ENCODE measurements at regions not wholly inside any gene's neighbourhood (a gene's known extent, or its start where the extent isn't known, plus 50 kb on each side); places are given as distances from the start of the nearest gene placed in this dataset.

- TF ChIP-seq, protein P1, sequence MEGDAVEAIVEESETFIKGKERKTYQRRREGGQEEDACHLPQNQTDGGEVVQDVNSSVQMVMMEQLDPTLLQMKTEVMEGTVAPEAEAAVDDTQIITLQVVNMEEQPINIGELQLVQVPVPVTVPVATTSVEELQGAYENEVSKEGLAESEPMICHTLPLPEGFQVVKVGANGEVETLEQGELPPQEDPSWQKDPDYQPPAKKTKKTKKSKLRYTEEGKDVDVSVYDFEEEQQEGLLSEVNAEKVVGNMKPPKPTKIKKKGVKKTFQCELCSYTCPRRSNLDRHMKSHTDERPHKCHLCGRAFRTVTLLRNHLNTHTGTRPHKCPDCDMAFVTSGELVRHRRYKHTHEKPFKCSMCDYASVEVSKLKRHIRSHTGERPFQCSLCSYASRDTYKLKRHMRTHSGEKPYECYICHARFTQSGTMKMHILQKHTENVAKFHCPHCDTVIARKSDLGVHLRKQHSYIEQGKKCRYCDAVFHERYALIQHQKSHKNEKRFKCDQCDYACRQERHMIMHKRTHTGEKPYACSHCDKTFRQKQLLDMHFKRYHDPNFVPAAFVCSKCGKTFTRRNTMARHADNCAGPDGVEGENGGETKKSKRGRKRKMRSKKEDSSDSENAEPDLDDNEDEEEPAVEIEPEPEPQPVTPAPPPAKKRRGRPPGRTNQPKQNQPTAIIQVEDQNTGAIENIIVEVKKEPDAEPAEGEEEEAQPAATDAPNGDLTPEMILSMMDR (IDR thresholded peaks at IDR 0.05) = no peak
- TF ChIP-seq POLR2A (IDR thresholded peaks at IDR 0.05) = no peak
Observed at GRCh38 chr5:116982035-116982434, 407.4 kb upstream of the SEMA6A start.

Data from thyroid gland (tissue), 4 donors.